SK-N-SH treated with all-trans-retinoic acid at 6 μM for 48 hours (cell line): ENCODE measurements at regions not wholly inside any gene's neighbourhood (a gene's known extent, or its start where the extent isn't known, plus 50 kb on each side); places are given as distances from the start of the nearest gene placed in this dataset.

Experiments
- ATAC-seq: fragments of 200-7000 bp; cut with Tn5 transposase; 3 replicates; pipeline ENCODE4 v1.9.1; 2020; ENCODE audit warnings: mild to moderate bottlenecking, moderate library complexity
- ARNTL ChIP-seq: fragments of 450-650 bp; formaldehyde crosslinking; IDR thresholded peaks from 2 replicates; pipeline ENCODE4 v1.5.0; 2020; ENCODE audit warnings: low read depth, mild to moderate bottlenecking, moderate library complexity, borderline replicate concordance
- BACH2 ChIP-seq: fragments of 250-450 bp; sonication (Bioruptor Pico); IDR thresholded peaks from 2 replicates; pipeline ENCODE4 v1.9.0; 2021; ENCODE audit warnings: mild to moderate bottlenecking, borderline replicate concordance
- ESRRG ChIP-seq: fragments of 250-450 bp; sonication (Bioruptor Pico); IDR thresholded peaks from 2 replicates; pipeline ENCODE4 v1.6.1; 2021; ENCODE audit warnings: mild to moderate bottlenecking
- GLIS3 ChIP-seq: fragments of 250-450 bp; sonication (Bioruptor Pico); IDR thresholded peaks from 2 replicates; pipeline ENCODE4 v1.5.0; 2020; ENCODE audit warnings: mild to moderate bottlenecking, moderate library complexity
- OSR1 ChIP-seq: fragments of 250-450 bp; sonication (Bioruptor Pico); IDR thresholded peaks from 2 replicates; pipeline ENCODE4 v1.8.0; 2022; ENCODE audit warnings: moderate library complexity, mild to moderate bottlenecking, inconsistent platforms
- POU6F1 ChIP-seq: fragments of 250-450 bp; sonication (Bioruptor Pico); IDR thresholded peaks from 2 replicates; pipeline ENCODE4 v1.8.0; 2021; ENCODE audit warnings: low read depth, mild to moderate bottlenecking, moderate library complexity, borderline replicate concordance
- SNAI2 ChIP-seq: fragments of 250-450 bp; sonication (Bioruptor Pico); IDR thresholded peaks from 2 replicates; pipeline ENCODE4 v1.5.0; 2020; ENCODE audit warnings: mild to moderate bottlenecking, moderate library complexity
- TCF4 ChIP-seq: fragments of 250-450 bp; sonication (Bioruptor Pico); IDR thresholded peaks from 2 replicates; pipeline ENCODE4 v1.8.0; 2021; ENCODE audit warnings: mild to moderate bottlenecking, moderate library complexity, borderline replicate concordance
- TOX ChIP-seq: fragments of 250-450 bp; sonication (Bioruptor Pico); IDR thresholded peaks from 2 replicates; pipeline ENCODE4 v1.8.0; 2021; ENCODE audit warnings: mild to moderate bottlenecking, moderate library complexity, borderline replicate concordance
- ZC3H10 ChIP-seq: fragments of 250-450 bp; sonication (Bioruptor Pico); IDR thresholded peaks from 2 replicates; pipeline ENCODE4 v1.5.1; 2021; ENCODE audit warnings: mild to moderate bottlenecking, moderate library complexity
- ZFP3 ChIP-seq: fragments of 250-450 bp; sonication (Bioruptor Pico); IDR thresholded peaks from 2 replicates; pipeline ENCODE4 v1.5.0; 2020; ENCODE audit warnings: mild to moderate bottlenecking, moderate library complexity
- ZNF565 ChIP-seq: fragments of 450-650 bp; formaldehyde crosslinking; conservative IDR thresholded peaks from 2 replicates; pipeline ENCODE4 v1.5.0; 2020; ENCODE audit warnings: low read depth, mild to moderate bottlenecking, moderate library complexity
- ZNF70 ChIP-seq: fragments of 450-650 bp; formaldehyde crosslinking; IDR thresholded peaks from 2 replicates; pipeline ENCODE4 v1.5.0; 2020; ENCODE audit warnings: mild to moderate bottlenecking, moderate library complexity
- ZNF8 ChIP-seq: fragments of 450-650 bp; formaldehyde crosslinking; IDR thresholded peaks from 2 replicates; pipeline ENCODE4 v1.5.0; 2020; ENCODE audit warnings: mild to moderate bottlenecking, moderate library complexity
- TF ChIP-seq, protein P1 (sequence below): fragments of 250-450 bp; sonication (Bioruptor Pico); IDR thresholded peaks from 2 replicates; pipeline ENCODE4 v1.5.1; 2020; ENCODE audit warnings: low read depth, mild to moderate bottlenecking, moderate library complexity
- TF ChIP-seq, protein P2 (sequence below): fragments of 250-450 bp; sonication (Bioruptor Pico); IDR thresholded peaks from 2 replicates; pipeline ENCODE4 v1.8.0; 2020; ENCODE audit warnings: mild to moderate bottlenecking, moderate library complexity, borderline replicate concordance
- TF ChIP-seq, protein P3 (sequence below): fragments of 250-450 bp; sonication (Bioruptor Pico); IDR thresholded peaks from 2 replicates; pipeline ENCODE4 v1.5.0; 2020; ENCODE audit warnings: mild to moderate bottlenecking, moderate library complexity

GRCh38 chr2:120880381-120880780, 144.7 kb downstream of the GLI2 start:
- ATAC-seq, result no peak
- no peak for TF ChIP-seq ZNF565 (CRISPR knock-in tag)

- no peak for TF ChIP-seq TOX (CRISPR knock-in tag)
- peak; percentile 19; the same call in 1 of the 2 replicates for TF ChIP-seq TCF4
- no peak for TF ChIP-seq POU6F1 (CRISPR knock-in tag)
- no peak; the same call in 2 of the 3 replicates for ATAC-seq
These were observed 146.5 kb downstream of the GLI2 start for GRCh38 chr2:120881981-120882788.

GRCh38 chr2:120883607-120884440, 148.2 kb downstream of the GLI2 start:
- TF ChIP-seq BACH2 (no peak), ESRRG (CRISPR knock-in tag) (no peak), ZNF8 (no peak), OSR1 (CRISPR knock-in tag) (no peak), ZNF565 (CRISPR knock-in tag) (no peak)
- TF ChIP-seq, all 23 proteins: peak for 0
- no peak for ATAC-seq

DNA sequence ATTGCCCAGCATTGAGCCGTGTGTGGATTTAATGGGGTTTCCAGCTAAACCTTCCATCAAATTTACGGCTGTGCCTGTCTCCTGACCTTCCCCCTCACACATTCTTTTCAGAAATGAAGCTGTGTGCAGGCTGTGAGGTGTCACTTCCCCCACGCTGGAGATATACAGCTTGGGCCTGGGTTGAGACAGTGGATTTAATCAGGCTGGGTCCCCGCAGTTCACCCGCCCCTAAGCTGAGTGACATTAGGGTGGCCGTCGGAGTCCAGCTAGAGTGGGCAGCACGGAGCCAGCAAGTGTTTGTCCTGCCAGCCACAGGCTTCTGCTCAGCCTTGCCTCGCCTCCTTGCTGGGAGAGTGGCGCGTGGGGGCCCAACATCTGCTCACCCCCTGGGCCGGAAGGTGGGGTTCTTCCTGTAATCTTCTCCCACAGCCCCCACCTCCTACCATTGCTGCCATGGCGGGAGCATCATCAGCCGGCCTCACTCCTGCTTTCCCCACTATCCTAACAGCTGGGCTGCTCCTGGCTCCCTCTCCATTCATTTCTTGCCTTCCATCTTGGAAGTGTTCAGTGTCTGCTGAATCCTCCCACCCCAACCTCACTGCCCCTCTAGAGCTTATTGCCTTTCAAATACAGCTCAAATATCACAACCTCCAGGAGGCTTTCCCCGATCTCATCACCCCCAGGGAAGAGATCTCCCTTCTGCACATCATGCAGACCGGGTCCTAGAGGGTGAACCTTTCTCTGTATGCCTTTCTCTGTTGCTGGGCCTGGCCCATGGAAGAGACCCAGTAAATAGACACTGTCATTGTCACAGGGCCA, 149.0 kb downstream of the GLI2 start:
- TF ChIP-seq POU6F1 (CRISPR knock-in tag) (no peak), ZNF565 (CRISPR knock-in tag) (no peak), ZNF70 (CRISPR knock-in tag) (no peak), ZFP3 (CRISPR knock-in tag) (no peak), BACH2 (no peak), ARNTL (no peak), ESRRG (CRISPR knock-in tag) (no peak), ZC3H10 (CRISPR knock-in tag) (no peak), TCF4 (no peak), GLIS3 (CRISPR knock-in tag) (no peak)
- TF ChIP-seq, protein P1, sequence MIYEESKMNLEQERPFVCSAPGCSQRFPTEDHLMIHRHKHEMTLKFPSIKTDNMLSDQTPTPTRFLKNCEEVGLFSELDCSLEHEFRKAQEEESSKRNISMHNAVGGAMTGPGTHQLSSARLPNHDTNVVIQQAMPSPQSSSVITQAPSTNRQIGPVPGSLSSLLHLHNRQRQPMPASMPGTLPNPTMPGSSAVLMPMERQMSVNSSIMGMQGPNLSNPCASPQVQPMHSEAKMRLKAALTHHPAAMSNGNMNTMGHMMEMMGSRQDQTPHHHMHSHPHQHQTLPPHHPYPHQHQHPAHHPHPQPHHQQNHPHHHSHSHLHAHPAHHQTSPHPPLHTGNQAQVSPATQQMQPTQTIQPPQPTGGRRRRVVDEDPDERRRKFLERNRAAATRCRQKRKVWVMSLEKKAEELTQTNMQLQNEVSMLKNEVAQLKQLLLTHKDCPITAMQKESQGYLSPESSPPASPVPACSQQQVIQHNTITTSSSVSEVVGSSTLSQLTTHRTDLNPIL, result no peak
- TF ChIP-seq, protein P2, sequence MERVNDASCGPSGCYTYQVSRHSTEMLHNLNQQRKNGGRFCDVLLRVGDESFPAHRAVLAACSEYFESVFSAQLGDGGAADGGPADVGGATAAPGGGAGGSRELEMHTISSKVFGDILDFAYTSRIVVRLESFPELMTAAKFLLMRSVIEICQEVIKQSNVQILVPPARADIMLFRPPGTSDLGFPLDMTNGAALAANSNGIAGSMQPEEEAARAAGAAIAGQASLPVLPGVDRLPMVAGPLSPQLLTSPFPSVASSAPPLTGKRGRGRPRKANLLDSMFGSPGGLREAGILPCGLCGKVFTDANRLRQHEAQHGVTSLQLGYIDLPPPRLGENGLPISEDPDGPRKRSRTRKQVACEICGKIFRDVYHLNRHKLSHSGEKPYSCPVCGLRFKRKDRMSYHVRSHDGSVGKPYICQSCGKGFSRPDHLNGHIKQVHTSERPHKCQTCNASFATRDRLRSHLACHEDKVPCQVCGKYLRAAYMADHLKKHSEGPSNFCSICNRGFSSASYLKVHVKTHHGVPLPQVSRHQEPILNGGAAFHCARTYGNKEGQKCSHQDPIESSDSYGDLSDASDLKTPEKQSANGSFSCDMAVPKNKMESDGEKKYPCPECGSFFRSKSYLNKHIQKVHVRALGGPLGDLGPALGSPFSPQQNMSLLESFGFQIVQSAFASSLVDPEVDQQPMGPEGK, result no peak
- ATAC-seq, result no peak

- peak; percentile 26; the same call in 2 of the 3 replicates for ATAC-seq
- TF ChIP-seq TCF4 (no peak), ESRRG (CRISPR knock-in tag) (no peak), ZNF70 (CRISPR knock-in tag) (no peak), GLIS3 (CRISPR knock-in tag) (no peak), ZFP3 (CRISPR knock-in tag) (no peak), SNAI2 (CRISPR knock-in tag) (no peak), ZNF565 (CRISPR knock-in tag) (no peak)
- TF ChIP-seq, protein P2, result no peak
- TF ChIP-seq, protein P3, sequence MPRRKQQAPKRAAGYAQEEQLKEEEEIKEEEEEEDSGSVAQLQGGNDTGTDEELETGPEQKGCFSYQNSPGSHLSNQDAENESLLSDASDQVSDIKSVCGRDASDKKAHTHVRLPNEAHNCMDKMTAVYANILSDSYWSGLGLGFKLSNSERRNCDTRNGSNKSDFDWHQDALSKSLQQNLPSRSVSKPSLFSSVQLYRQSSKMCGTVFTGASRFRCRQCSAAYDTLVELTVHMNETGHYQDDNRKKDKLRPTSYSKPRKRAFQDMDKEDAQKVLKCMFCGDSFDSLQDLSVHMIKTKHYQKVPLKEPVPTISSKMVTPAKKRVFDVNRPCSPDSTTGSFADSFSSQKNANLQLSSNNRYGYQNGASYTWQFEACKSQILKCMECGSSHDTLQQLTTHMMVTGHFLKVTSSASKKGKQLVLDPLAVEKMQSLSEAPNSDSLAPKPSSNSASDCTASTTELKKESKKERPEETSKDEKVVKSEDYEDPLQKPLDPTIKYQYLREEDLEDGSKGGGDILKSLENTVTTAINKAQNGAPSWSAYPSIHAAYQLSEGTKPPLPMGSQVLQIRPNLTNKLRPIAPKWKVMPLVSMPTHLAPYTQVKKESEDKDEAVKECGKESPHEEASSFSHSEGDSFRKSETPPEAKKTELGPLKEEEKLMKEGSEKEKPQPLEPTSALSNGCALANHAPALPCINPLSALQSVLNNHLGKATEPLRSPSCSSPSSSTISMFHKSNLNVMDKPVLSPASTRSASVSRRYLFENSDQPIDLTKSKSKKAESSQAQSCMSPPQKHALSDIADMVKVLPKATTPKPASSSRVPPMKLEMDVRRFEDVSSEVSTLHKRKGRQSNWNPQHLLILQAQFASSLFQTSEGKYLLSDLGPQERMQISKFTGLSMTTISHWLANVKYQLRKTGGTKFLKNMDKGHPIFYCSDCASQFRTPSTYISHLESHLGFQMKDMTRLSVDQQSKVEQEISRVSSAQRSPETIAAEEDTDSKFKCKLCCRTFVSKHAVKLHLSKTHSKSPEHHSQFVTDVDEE (CRISPR knock-in tag), result no peak
These were observed 149.7 kb downstream of the GLI2 start for GRCh38 chr2:120885321-120885720.
